DND-41 (cell line): ENCODE measurements at regions not wholly inside any gene's neighbourhood (a gene's known extent, or its start where the extent isn't known, plus 50 kb on each side); places are given as distances from the start of the nearest gene placed in this dataset.

Experiments
- ATAC-seq: fragments of 200-7000 bp; cut with Tn5 transposase; 3 replicates; pipeline ENCODE4 v1.9.1; 2021; ENCODE audit warnings: low read depth; ENCODE audit not compliant: insufficient read depth
- DNase-seq: peaks from one replicate; pipeline ENCODE4 v3.0.0-alpha.2; 2020
- H2AFZ ChIP-seq: 2 replicates; pipeline ENCODE4 v1.6.0; 2012; ENCODE audit warnings: low read depth, low read length
- H3K27ac ChIP-seq: 2 replicates; pipeline ENCODE4 v1.5.1; 2012; ENCODE audit warnings: low read length, inconsistent platforms
- H3K27me3 ChIP-seq: fragments of 200-600 bp; sonication (generic); 2 replicates; pipeline ENCODE4 v1.6.0; 2012; ENCODE audit warnings: low read length, mild to moderate bottlenecking, inconsistent platforms; ENCODE audit not compliant: insufficient read depth, poor library complexity
- H3K36me3 ChIP-seq: 2 replicates; pipeline ENCODE4 v1.5.1; 2012; ENCODE audit warnings: low read length, inconsistent platforms; ENCODE audit not compliant: insufficient read depth
- H3K4me1 ChIP-seq: 2 replicates; pipeline ENCODE4 v1.5.1; 2012; ENCODE audit warnings: mild to moderate bottlenecking, low read length; ENCODE audit not compliant: insufficient read depth
- H3K4me2 ChIP-seq: 2 replicates; pipeline ENCODE4 v1.6.0; 2012; ENCODE audit warnings: mild to moderate bottlenecking, moderate library complexity, low read length, inconsistent platforms; ENCODE audit not compliant: insufficient read depth
- H3K4me3 ChIP-seq, 2 experiments: fragments of 200-600 bp in 1 of 2; shearing (Covaris generic) in 1 of 2; 2 replicates each; pipeline ENCODE4 v1.5.1; 2012 to 2016; ENCODE audit warnings: inconsistent platforms in 2 of 2, low read length in 2 of 2, mild to moderate bottlenecking in 2 of 2, low read depth in 1 of 2, moderate library complexity in 1 of 2
- H3K79me2 ChIP-seq: 2 replicates; pipeline ENCODE4 v1.6.0; 2012; ENCODE audit warnings: low read length, inconsistent platforms; ENCODE audit not compliant: insufficient read depth
- H3K9ac ChIP-seq: 2 replicates; pipeline ENCODE4 v1.6.0; 2012; ENCODE audit warnings: low read depth, mild to moderate bottlenecking, inconsistent platforms, low read length, moderate library complexity
- H3K9me3 ChIP-seq: 2 replicates; pipeline ENCODE4 v1.5.1; 2012; ENCODE audit warnings: low read length, moderate library complexity, mild to moderate bottlenecking, inconsistent platforms; ENCODE audit not compliant: insufficient read depth, severe bottlenecking
- H4K20me1 ChIP-seq: 2 replicates; pipeline ENCODE4 v1.6.0; 2012; ENCODE audit warnings: low read length; ENCODE audit not compliant: insufficient read depth
- EZH2 ChIP-seq: IDR thresholded peaks from 3 replicates; pipeline ENCODE4 v1.6.1; 2012; ENCODE audit warnings: borderline replicate concordance, low read depth, mild to moderate bottlenecking, moderate library complexity, low read length, inconsistent platforms; ENCODE audit not compliant: severe bottlenecking
- TF ChIP-seq, protein P1 (sequence below): IDR thresholded peaks from 2 replicates; pipeline ENCODE4 v1.5.1; 2012; ENCODE audit warnings: borderline replicate concordance, low read length, moderate library complexity, mild to moderate bottlenecking; ENCODE audit not compliant: poor library complexity, severe bottlenecking; ENCODE audit errors: extremely low read depth

DNA sequence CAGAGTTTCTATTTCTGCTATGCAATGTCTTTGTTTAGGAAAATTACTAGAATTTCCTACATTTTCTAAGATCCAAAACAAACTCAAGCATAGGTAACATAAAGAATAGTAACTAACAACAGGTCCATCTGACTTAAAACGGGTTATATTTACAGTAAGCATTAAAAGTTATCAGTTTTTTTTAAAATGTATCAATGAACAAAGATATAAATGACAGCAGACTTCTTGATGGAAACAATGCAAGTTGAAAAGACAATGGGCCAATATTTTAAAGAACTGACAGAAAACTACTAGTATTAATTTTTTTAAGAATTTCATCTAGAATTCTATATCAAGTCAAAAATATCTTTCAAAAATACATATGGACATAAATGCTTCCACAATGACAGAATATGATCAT is 367.1 kb upstream of the MGAT4C start:
- TF ChIP-seq, protein P1, sequence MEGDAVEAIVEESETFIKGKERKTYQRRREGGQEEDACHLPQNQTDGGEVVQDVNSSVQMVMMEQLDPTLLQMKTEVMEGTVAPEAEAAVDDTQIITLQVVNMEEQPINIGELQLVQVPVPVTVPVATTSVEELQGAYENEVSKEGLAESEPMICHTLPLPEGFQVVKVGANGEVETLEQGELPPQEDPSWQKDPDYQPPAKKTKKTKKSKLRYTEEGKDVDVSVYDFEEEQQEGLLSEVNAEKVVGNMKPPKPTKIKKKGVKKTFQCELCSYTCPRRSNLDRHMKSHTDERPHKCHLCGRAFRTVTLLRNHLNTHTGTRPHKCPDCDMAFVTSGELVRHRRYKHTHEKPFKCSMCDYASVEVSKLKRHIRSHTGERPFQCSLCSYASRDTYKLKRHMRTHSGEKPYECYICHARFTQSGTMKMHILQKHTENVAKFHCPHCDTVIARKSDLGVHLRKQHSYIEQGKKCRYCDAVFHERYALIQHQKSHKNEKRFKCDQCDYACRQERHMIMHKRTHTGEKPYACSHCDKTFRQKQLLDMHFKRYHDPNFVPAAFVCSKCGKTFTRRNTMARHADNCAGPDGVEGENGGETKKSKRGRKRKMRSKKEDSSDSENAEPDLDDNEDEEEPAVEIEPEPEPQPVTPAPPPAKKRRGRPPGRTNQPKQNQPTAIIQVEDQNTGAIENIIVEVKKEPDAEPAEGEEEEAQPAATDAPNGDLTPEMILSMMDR, result no peak
- TF ChIP-seq EZH2, result no peak
- H3K79me2 ChIP-seq, result no peaks in the 10 kb centered on the region
- no peaks in the 10 kb centered on the region for H3K36me3 ChIP-seq
- H3K27ac ChIP-seq, result no peak overlapping the region
- no peaks in the 10 kb centered on the region for H4K20me1 ChIP-seq
- H2AFZ ChIP-seq, result no peak overlapping the region
- no peaks in the 10 kb centered on the region for H3K4me1 ChIP-seq
- no peak overlapping the region for H3K4me2 ChIP-seq
- H3K27me3 ChIP-seq, result no peaks in the 10 kb centered on the region
- ATAC-seq, result no peak
- H3K4me3 ChIP-seq, result no peak overlapping the region
- peaks cover 5% of the 10 kb centered on the region for H3K9me3 ChIP-seq
- DNase-seq, result no peak
- no peak overlapping the region for H3K9ac ChIP-seq

DNA sequence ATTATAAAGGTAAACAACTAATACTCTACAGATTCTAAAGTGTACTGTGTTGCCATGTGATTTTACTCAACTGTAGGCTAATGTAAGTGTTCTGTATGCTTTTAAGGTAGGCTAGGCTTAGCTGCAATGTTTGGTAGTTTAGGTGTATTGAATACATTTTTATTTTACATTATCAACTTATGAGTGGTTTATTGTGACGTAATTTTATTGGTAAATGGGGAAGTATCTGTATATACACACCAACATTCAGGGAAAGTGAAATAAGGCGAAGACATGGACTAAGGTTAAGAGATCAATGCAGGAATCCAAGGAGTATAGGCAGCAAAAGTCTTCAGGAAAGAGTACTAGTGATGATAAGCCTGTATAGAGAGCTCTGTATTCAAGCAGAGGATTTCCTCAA is 365.8 kb upstream of the MGAT4C start:
- no peaks in the 10 kb centered on the region for H4K20me1 ChIP-seq
- H3K4me3 ChIP-seq, result no peak overlapping the region
- DNase-seq (no peak), ATAC-seq (no peak)
- H3K27me3 ChIP-seq, result no peaks in the 10 kb centered on the region
- no peaks in the 10 kb centered on the region for H3K36me3 ChIP-seq
- H3K4me1 ChIP-seq, result no peaks in the 10 kb centered on the region
- peaks cover 4% of the 10 kb centered on the region for H3K9me3 ChIP-seq
- H3K27ac ChIP-seq, result no peak overlapping the region
- no peak overlapping the region for H2AFZ ChIP-seq
- H3K4me2 ChIP-seq, result no peak overlapping the region
- H3K79me2 ChIP-seq, result no peaks in the 10 kb centered on the region
- H3K9ac ChIP-seq, result no peak overlapping the region
- no peak for TF ChIP-seq EZH2
- TF ChIP-seq, protein P1, result no peak

DNA sequence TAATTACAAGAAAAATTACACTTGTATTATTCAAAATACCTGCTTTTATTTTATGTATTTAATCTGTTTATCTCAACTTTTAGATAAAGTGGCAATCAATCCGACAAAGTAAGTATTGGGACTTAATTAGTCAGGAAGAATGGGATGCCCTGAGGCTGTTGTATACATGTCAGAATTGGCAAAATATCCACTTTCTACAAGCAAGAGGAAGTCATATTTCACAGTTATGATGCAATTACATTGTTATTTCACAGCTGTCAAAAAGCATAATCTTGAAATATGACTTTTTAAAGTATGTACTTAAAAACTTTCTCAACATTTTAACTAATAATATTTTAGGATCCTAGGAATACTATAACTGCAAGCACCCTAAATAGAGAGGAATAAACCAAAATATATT is 357.1 kb upstream of the MGAT4C start:
- ATAC-seq (no peak), DNase-seq (no peak)
- Histone ChIP-seq H3K9ac (no peak overlapping the region), H3K27ac (no peak overlapping the region), H3K4me2 (no peak overlapping the region), H4K20me1 (no peaks in the 10 kb centered on the region), H3K79me2 (no peaks in the 10 kb centered on the region), H3K4me1 (no peaks in the 10 kb centered on the region), H3K36me3 (no peaks in the 10 kb centered on the region), H3K9me3 (no peaks in the 10 kb centered on the region), H2AFZ (no peak overlapping the region), H3K4me3 (no peak overlapping the region), H3K27me3 (no peaks in the 10 kb centered on the region)
- TF ChIP-seq, protein P1, result no peak
- no peak for TF ChIP-seq EZH2

DNA sequence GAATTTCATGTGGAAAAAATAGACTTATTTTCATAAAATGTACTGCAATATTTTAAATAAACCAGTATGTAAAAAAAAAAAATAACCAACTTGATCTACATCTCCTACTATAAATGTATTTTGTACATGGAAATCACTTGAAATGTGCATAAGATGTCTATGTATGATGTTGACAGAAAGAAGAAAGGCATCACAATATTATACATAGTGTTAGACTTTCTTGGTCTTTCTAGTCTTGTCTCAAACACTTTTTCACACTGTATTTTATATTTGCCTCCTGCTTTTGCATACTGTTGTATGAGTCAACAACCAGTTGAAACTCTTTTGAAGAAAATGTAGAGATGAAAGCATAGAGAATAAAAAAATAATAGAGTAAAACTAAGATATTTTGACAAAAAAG is 352.4 kb upstream of the MGAT4C start:
- Histone ChIP-seq H4K20me1 (no peaks in the 10 kb centered on the region), H3K4me2 (no peak overlapping the region), H3K27me3 (no peaks in the 10 kb centered on the region), H3K4me1 (no peaks in the 10 kb centered on the region), H2AFZ (no peak overlapping the region), H3K79me2 (no peaks in the 10 kb centered on the region), H3K4me3 (no peak overlapping the region), H3K9me3 (no peaks in the 10 kb centered on the region), H3K36me3 (no peaks in the 10 kb centered on the region), H3K9ac (no peak overlapping the region), H3K27ac (no peak overlapping the region)
- ATAC-seq (no peak), DNase-seq (no peak)
- TF ChIP-seq, protein P1, result no peak
- no peak for TF ChIP-seq EZH2
